CD14-positive monocyte (primary cell): ENCODE measurements at regions not wholly inside any gene's neighbourhood (a gene's known extent, or its start where the extent isn't known, plus 50 kb on each side); places are given as distances from the start of the nearest gene placed in this dataset.

Source experiments
- DNase-seq, 3 donors: peaks; one replicate each; pipeline ENCODE4 v3.0.0-alpha.2; 2011 to 2022
- H2AFZ ChIP-seq: 2 replicates; pipeline ENCODE4 v1.6.0; 2012; ENCODE audit warnings: mild to moderate bottlenecking, low read depth, low read length, inconsistent platforms; ENCODE audit not compliant: insufficient read depth, poor library complexity, severe bottlenecking
- H3K27ac ChIP-seq, 2 donors: 1 replicate in 1 of 2; 2 replicates in 1 of 2; pipeline ENCODE4 v1.5.1; 2012 to 2013; ENCODE audit warnings: low read length in 2 of 2, control low read depth in 1 of 2, inconsistent platforms in 1 of 2, low read depth in 1 of 2, mild to moderate bottlenecking in 1 of 2
- H3K27me3 ChIP-seq, 2 donors: one replicate each; pipeline versions ENCODE4 v1.6.0 to v1.6.1; 2011 to 2013; ENCODE audit warnings: low read length in 2 of 2; ENCODE audit not compliant: control insufficient read depth in 2 of 2, insufficient read depth in 2 of 2
- H3K36me3 ChIP-seq, 2 donors: replicated peaks in 1 of 2; 1 replicate in 1 of 2; 2 replicates in 1 of 2; pipeline versions ENCODE4 v1.5.1 to v1.6.1; 2012 to 2013; ENCODE audit warnings: low read length in 2 of 2, control low read depth in 1 of 2, inconsistent platforms in 1 of 2, mild to moderate bottlenecking in 1 of 2; ENCODE audit not compliant: insufficient read depth in 2 of 2, control insufficient read depth in 1 of 2
- H3K4me1 ChIP-seq, 2 donors: 1 replicate in 1 of 2; 2 replicates in 1 of 2; pipeline versions ENCODE4 v1.5.1 to v1.6.1; 2012 to 2013; ENCODE audit warnings: low read length in 2 of 2, control low read depth in 1 of 2, inconsistent platforms in 1 of 2, mild to moderate bottlenecking in 1 of 2, moderate library complexity in 1 of 2; ENCODE audit not compliant: insufficient read depth in 2 of 2, control insufficient read depth in 1 of 2
- H3K4me2 ChIP-seq: replicated peaks from 2 replicates; pipeline ENCODE3; 2012; ENCODE audit warnings: low read length, moderate library complexity, mild to moderate bottlenecking; ENCODE audit not compliant: poor library complexity, severe bottlenecking; ENCODE audit errors: extremely low read depth
- H3K4me3 ChIP-seq, 3 experiments: fragments of 200-600 bp in 1 of 3; sonication (generic) in 1 of 3; replicated peaks in 1 of 3; 1 replicate in 2 of 3; 2 replicates in 1 of 3; pipeline ENCODE4 v1.5.1; 2011 to 2013; ENCODE audit warnings: low read length in 3 of 3, mild to moderate bottlenecking in 3 of 3, control low read depth in 2 of 3, low read depth in 2 of 3, inconsistent platforms in 1 of 3, moderate library complexity in 1 of 3
- H3K79me2 ChIP-seq: 2 replicates; pipeline ENCODE4 v1.6.0; 2012; ENCODE audit warnings: mild to moderate bottlenecking, control low read depth, inconsistent platforms, low read length, moderate library complexity; ENCODE audit not compliant: insufficient read depth
- H3K9ac ChIP-seq: 2 replicates; pipeline ENCODE4 v1.6.0; 2017; ENCODE audit warnings: low read length, mild to moderate bottlenecking; ENCODE audit not compliant: insufficient read depth, poor library complexity, severe bottlenecking
- H3K9me3 ChIP-seq, 2 donors: replicated peaks in 1 of 2; 1 replicate in 1 of 2; 2 replicates in 1 of 2; pipeline versions ENCODE4 v1.5.1 to v1.6.1; 2012 to 2013; ENCODE audit warnings: low read length in 2 of 2, control low read depth in 1 of 2; ENCODE audit not compliant: control insufficient read depth in 1 of 2, insufficient read depth in 1 of 2
- H4K20me1 ChIP-seq: 2 replicates; pipeline ENCODE4 v1.6.0; 2012; ENCODE audit warnings: mild to moderate bottlenecking, low read length, control low read depth, moderate library complexity; ENCODE audit not compliant: insufficient read depth
- H3K27ac Mint-ChIP-seq, 7 donors: one replicate each; pipeline ENCODE4 v1.8.0; 2020; ENCODE audit warnings: mild to moderate bottlenecking in 7 of 7, mixed read lengths in 7 of 7, moderate library complexity in 6 of 7, inconsistent platforms in 2 of 7
- H3K27me3 Mint-ChIP-seq, 3 donors: one replicate each; pipeline ENCODE4 v1.8.0; 2021 to 2022; ENCODE audit warnings: low read depth in 3 of 3, mild to moderate bottlenecking in 3 of 3, mixed read lengths in 3 of 3, moderate library complexity in 3 of 3, inconsistent platforms in 1 of 3
- H3K36me3 Mint-ChIP-seq, 2 donors: one replicate each; pipeline ENCODE4 v1.8.0; 2020; ENCODE audit warnings: mixed read lengths in 2 of 2, inconsistent platforms in 1 of 2, mild to moderate bottlenecking in 1 of 2
- H3K4me1 Mint-ChIP-seq: one replicate; pipeline ENCODE4 v1.8.0; 2020; ENCODE audit warnings: mild to moderate bottlenecking, mixed read lengths
- H3K4me3 Mint-ChIP-seq, 2 donors: one replicate each; pipeline ENCODE4 v1.8.0; 2020; ENCODE audit warnings: mild to moderate bottlenecking in 2 of 2, mixed read lengths in 2 of 2, moderate library complexity in 1 of 2
- H3K9me3 Mint-ChIP-seq, 7 donors: one replicate each; pipeline ENCODE4 v1.8.0; 2020 to 2022; ENCODE audit warnings: mixed read lengths in 7 of 7, mild to moderate bottlenecking in 6 of 7, moderate library complexity in 6 of 7, inconsistent platforms in 2 of 7
- CTCF ChIP-seq: fragments of 200-600 bp; IDR thresholded peaks from one replicate; pipeline ENCODE4 v1.8.0; 2022; ENCODE audit warnings: antibody characterized with exemption, mild to moderate bottlenecking
- WGBS: methylation state at CpG from one replicate; pipeline ENCODE4 v1.1.5; 2013; ENCODE audit warnings: missing lambda C conversion rate; ENCODE audit not compliant: insufficient coverage; 5-methylcytosine and 5-hydroxymethylcytosine counted together
- intact Hi-C, 2 donors: fragments of 100-400 bp; cut with micrococcal nuclease; formaldehyde crosslinking; loops; one replicate each; pipeline versions ENCODE4 v1.15.0 to v1.15.1; 2023

DNA sequence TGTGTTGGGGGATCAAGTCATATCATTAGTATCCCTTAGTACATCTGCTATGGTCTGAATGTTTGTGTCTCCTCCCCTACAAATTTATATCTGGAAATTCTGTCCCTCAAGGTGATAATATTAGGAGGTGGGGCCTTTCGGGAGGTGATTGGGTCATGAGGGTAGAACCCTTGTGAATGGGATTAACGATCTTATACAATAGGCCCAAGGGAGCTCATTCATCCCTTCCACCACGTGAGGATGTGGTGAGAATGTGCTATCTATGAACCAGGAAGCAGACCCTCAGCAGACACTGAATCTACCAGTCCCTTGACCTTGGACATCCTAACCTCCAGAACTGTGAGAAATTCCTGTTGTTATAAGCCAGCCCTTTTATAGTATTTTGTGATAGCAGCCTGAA, 110.7 kb downstream of the PTCSC3 start:
- H3K4me1 ChIP-seq: no peaks in the 10 kb centered on the region
- intact Hi-C loops: no loop called here
- WGBS: no CpG with 5 or more reads among the region's 3 CpGs
- no peaks in the 10 kb centered on the region for H3K4me1 Mint-ChIP-seq
- H3K4me3 ChIP-seq: no peak overlapping the region
- H3K9me3 Mint-ChIP-seq: peaks cover 0 to 4% (median 0%) of the 10 kb centered on the region in 7 donors
- no peaks in the 10 kb centered on the region for H3K9me3 ChIP-seq
- H3K36me3 Mint-ChIP-seq: no peaks in the 10 kb centered on the region
- H2AFZ ChIP-seq: no peak overlapping the region
- DNase-seq: no peak
- H3K4me3 Mint-ChIP-seq: no peak overlapping the region
- H3K36me3 ChIP-seq: no peaks in the 10 kb centered on the region
- TF ChIP-seq CTCF: no peak
- no peak overlapping the region for H3K4me2 ChIP-seq
- H3K27ac ChIP-seq: no peak overlapping the region
- no peak overlapping the region for H3K9ac ChIP-seq
- H3K79me2 ChIP-seq: no peaks in the 10 kb centered on the region
- no peaks in the 10 kb centered on the region for H4K20me1 ChIP-seq
- H3K27ac Mint-ChIP-seq: no peak overlapping the region
- H3K27me3 ChIP-seq: no peaks in the 10 kb centered on the region
- H3K27me3 Mint-ChIP-seq: peaks cover 2 to 4% (median 3%) of the 10 kb centered on the region in 3 donors

DNA sequence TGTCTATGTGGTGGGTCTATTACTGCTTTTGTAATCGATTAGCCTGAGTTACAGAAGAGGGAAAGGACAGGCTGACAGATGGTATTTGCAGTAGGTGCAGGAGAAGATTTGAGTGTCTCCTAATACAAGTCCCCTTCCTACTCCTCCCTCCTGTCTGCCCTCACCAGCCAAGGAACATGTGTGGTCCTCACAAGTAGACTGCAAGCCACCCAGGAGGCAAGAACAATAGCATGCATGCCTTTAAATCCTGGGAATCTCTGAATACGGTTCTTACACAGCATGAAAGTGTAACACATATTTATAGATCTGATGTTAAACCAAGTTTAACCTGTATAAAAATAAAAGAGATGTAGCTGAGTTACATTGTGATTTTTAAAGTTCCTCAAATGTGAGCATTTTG, 117.0 kb downstream of the PTCSC3 start:
- Histone ChIP-seq H2AFZ (no peak overlapping the region), H3K4me2 (no peak overlapping the region), H4K20me1 (no peaks in the 10 kb centered on the region), H3K9me3 (no peaks in the 10 kb centered on the region), H3K9ac (no peak overlapping the region), H3K36me3 (no peaks in the 10 kb centered on the region), H3K79me2 (no peaks in the 10 kb centered on the region), H3K27ac (no peak overlapping the region), H3K4me1 (no peaks in the 10 kb centered on the region), H3K4me3 (no peak overlapping the region), H3K27me3 (no peaks in the 10 kb centered on the region)
- no peak overlapping the region for H3K27ac Mint-ChIP-seq
- peaks cover 0 to 4% (median 0%) of the 10 kb centered on the region in 7 donors for H3K9me3 Mint-ChIP-seq
- H3K36me3 Mint-ChIP-seq: no peaks in the 10 kb centered on the region
- WGBS: no CpG with 5 or more reads among the region's 2 CpGs
- peaks cover 2 to 10% (median 5%) of the 10 kb centered on the region in 3 donors for H3K27me3 Mint-ChIP-seq
- no peaks in the 10 kb centered on the region for H3K4me1 Mint-ChIP-seq
- DNase-seq: no peak
- no peak overlapping the region for H3K4me3 Mint-ChIP-seq
- TF ChIP-seq CTCF: no peak
- intact Hi-C loops: no loop called here
